OCI-LY7 (cell line): ENCODE measurements at regions not wholly inside any gene's neighbourhood (a gene's known extent, or its start where the extent isn't known, plus 50 kb on each side); places are given as distances from the start of the nearest gene placed in this dataset.
"Not testable (repeated sequence)": the region's sequence is repeated elsewhere in the genome, so short reads cannot be mapped to it uniquely, and the experiment has no call there.

Experiments used
- BruUV-seq: library from RNA; stranded (reverse); fragments of 400-500 nt; replicated peaks from 2 replicates; lab custom pipeline; 2021; lab: Mats Ljungman, UMichigan
- CTCF ChIA-PET: fragments of 300-600 bp; sonication (Branson Sonifier 250); formaldehyde crosslinking; loops from one replicate; lab custom pipeline; 2022; ENCODE audit warnings: antibody characterized with exemption; ENCODE audit not compliant: unreplicated experiment; lab: Charles Lee
- POLR2A ChIA-PET: fragments of 300-600 bp; sonication (Branson Sonifier 250); formaldehyde crosslinking; loops from one replicate; lab custom pipeline; 2022; ENCODE audit warnings: antibody characterized with exemption; lab: Charles Lee
- DNase-seq: peaks from one replicate; pipeline ENCODE4 v3.0.0-alpha.2; 2015; ENCODE audit warnings: low spot score
- H2AFZ ChIP-seq: fragments of 200-600 bp; sonication (generic), shearing (Covaris generic); 2 replicates; pipeline ENCODE4 v1.6.1; 2014; ENCODE audit warnings: mild to moderate bottlenecking, antibody characterized with exemption, low read length, moderate library complexity
- H3K27ac ChIP-seq: fragments of 200-600 bp; sonication (generic); 2 replicates; pipeline ENCODE4 v1.5.1; 2014; ENCODE audit warnings: mixed run types, low read depth, mild to moderate bottlenecking, moderate library complexity, low read length, inconsistent platforms; ENCODE audit not compliant: poor library complexity, severe bottlenecking
- H3K36me3 ChIP-seq: fragments of 200-600 bp; sonication (generic); 2 replicates; pipeline ENCODE4 v1.6.1; 2014; ENCODE audit warnings: mild to moderate bottlenecking, antibody characterized with exemption, low read length, moderate library complexity, mixed read lengths; ENCODE audit not compliant: insufficient read depth
- H3K4me1 ChIP-seq: fragments of 200-600 bp; sonication (generic); 2 replicates; pipeline ENCODE4 v1.5.1; 2014; ENCODE audit warnings: mild to moderate bottlenecking, low read length; ENCODE audit not compliant: insufficient read depth, poor library complexity, severe bottlenecking
- H3K4me2 ChIP-seq: fragments of 200-600 bp; sonication (generic); 2 replicates; pipeline ENCODE4 v1.6.1; 2014; ENCODE audit warnings: mild to moderate bottlenecking, low read length
- H3K4me3 ChIP-seq: fragments of 200-600 bp; sonication (generic); 2 replicates; pipeline ENCODE4 v1.5.1; 2014; ENCODE audit warnings: mild to moderate bottlenecking, low read depth, low read length; ENCODE audit not compliant: poor library complexity, severe bottlenecking
- H3K79me2 ChIP-seq: fragments of 200-600 bp; sonication (generic); 2 replicates; pipeline ENCODE4 v1.6.1; 2016; ENCODE audit warnings: low read depth, mild to moderate bottlenecking, low read length, moderate library complexity, mixed read lengths; ENCODE audit not compliant: insufficient read depth
- H3K9me2 ChIP-seq: fragments of 200-600 bp; sonication (generic); 2 replicates; pipeline ENCODE4 v1.6.1; 2016; ENCODE audit warnings: mild to moderate bottlenecking, low read length, mixed read lengths; ENCODE audit not compliant: insufficient read depth
- H3K9me3 ChIP-seq: fragments of 200-600 bp; sonication (generic); 2 replicates; pipeline ENCODE4 v1.6.1; 2014; ENCODE audit warnings: mild to moderate bottlenecking, mixed run types, low read length, mixed read lengths
- H4K20me1 ChIP-seq: fragments of 200-600 bp; sonication (generic); 2 replicates; pipeline ENCODE4 v1.6.1; 2014; ENCODE audit warnings: mild to moderate bottlenecking, antibody characterized with exemption, low read length, moderate library complexity, mixed read lengths; ENCODE audit not compliant: insufficient read depth
- EZH2phosphoT487 ChIP-seq: fragments of 200-600 bp; sonication (generic); IDR thresholded peaks from 2 replicates; pipeline ENCODE4 v1.6.1; 2018; ENCODE audit warnings: low read depth, borderline replicate concordance, mild to moderate bottlenecking, mixed run types, antibody characterized with exemption, low read length, moderate library complexity, mixed read lengths
- intact Hi-C: fragments of 100-400 bp; cut with micrococcal nuclease; formaldehyde crosslinking; loops from one replicate; pipeline ENCODE4 v1.10.0; 2022; ENCODE audit not compliant: unreplicated experiment
- TF ChIP-seq, protein P1 (sequence below): fragments of 200-600 bp; sonication (generic); conservative IDR thresholded peaks from 2 replicates; pipeline ENCODE4 v1.5.1; 2014; ENCODE audit warnings: mild to moderate bottlenecking, antibody characterized with exemption, low read length, moderate library complexity, mixed read lengths

DNA sequence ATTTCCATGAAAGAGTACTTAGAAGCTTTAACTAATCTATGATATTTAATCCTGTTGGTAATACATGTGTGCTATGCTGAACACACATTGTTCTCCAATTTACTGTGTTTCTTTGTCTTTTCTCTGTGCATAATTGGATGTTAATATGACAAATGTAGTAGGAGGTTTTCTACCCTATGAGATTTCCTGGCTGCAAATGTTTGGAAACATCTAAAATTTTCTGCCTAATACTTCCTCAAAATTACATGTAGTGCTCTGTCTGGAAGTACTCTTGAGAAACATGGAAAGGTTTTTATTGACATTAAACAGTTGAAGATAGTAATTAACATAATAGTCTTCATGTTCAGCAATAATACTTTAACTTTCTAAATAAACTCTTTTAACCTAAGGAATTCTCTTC, 213.0 kb downstream of the KITLG start:
- Histone ChIP-seq H3K9me2 (no peaks in the 10 kb centered on the region), H3K79me2 (no peaks in the 10 kb centered on the region), H3K27ac (no peak overlapping the region), H3K36me3 (no peaks in the 10 kb centered on the region), H3K4me2 (no peak overlapping the region), H3K4me3 (no peak overlapping the region), H2AFZ (no peak overlapping the region), H3K4me1 (no peaks in the 10 kb centered on the region), H3K9me3 (no peaks in the 10 kb centered on the region), H4K20me1 (no peaks in the 10 kb centered on the region)
- intact Hi-C loops: no loop called here
- TF ChIP-seq, protein P1, sequence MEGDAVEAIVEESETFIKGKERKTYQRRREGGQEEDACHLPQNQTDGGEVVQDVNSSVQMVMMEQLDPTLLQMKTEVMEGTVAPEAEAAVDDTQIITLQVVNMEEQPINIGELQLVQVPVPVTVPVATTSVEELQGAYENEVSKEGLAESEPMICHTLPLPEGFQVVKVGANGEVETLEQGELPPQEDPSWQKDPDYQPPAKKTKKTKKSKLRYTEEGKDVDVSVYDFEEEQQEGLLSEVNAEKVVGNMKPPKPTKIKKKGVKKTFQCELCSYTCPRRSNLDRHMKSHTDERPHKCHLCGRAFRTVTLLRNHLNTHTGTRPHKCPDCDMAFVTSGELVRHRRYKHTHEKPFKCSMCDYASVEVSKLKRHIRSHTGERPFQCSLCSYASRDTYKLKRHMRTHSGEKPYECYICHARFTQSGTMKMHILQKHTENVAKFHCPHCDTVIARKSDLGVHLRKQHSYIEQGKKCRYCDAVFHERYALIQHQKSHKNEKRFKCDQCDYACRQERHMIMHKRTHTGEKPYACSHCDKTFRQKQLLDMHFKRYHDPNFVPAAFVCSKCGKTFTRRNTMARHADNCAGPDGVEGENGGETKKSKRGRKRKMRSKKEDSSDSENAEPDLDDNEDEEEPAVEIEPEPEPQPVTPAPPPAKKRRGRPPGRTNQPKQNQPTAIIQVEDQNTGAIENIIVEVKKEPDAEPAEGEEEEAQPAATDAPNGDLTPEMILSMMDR: no peak
- no peak for TF ChIP-seq EZH2phosphoT487
- DNase-seq: no peak
- ChIA-PET POLR2A (interaction anchor here (0.6 kb wide), 1 partner anchor 582 kb away, joined by 3 read pairs; no protein-coding TSS in a partner anchor), CTCF (no interaction called here)
- no TSS peak for BruUV-seq

DNA sequence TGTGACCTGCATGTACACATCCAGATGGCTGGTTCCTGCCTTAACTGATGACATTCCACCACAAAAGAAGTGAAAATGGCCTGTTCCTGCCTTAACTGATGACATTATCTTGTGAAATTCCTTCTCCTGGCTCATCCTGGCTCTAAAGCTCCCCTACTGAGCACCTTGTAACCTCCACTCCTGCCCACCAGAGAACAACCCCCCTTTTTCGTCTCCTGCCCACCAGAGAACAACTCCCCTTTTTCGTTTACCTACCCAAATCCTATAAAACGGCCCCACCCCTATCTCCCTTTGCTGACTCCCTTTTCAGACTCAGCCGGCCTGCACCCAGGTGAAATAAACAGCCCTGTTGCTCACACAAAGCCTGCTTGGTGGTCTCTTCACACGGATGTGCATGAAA, 212.2 kb downstream of the KITLG start:
- CTCF ChIA-PET, intact Hi-C loops, H3K36me3 ChIP-seq, H3K4me1 ChIP-seq, BruUV-seq, DNase-seq, H3K27ac ChIP-seq, H3K9me3 ChIP-seq, H3K79me2 ChIP-seq, H3K9me2 ChIP-seq, H3K4me3 ChIP-seq, H2AFZ ChIP-seq, H4K20me1 ChIP-seq, POLR2A ChIA-PET, H3K4me2 ChIP-seq: not testable (repeated sequence)

DNA sequence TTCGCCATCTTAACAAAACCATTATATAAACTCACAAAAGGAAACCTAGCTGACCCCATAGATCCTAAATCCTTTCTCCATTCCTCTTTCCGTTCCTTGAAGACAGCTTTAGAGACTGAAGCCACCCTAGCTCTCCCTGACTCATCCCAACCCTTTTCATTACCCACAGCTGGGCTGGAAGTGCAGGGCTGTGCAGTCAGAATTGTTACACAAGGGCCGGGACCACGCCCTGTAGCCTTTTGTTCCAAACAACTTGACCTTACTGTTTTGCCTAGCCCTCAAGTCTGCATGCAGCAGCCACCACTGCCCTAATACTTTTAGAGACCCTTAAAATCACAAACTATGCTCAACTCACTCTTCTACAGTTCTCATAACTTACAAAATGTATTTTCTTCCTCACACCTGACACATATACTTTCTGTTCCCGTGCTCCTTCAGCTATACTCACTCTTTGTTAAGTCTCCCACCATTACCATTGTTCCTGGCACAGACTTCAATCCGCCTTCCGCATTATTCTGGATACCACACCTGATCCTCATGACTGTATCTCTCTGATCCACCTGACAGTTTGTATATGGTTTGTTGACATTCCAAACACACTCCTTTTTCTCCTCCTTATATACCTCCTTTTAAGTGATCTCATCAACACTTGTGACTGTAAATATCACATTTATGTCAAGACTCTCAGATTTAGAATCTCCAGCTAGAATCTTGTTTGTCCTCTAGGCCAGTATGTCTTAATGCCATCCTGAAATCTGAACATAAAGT, 208.7 kb downstream of the KITLG start:
- no TSS peak for BruUV-seq
- Histone ChIP-seq H3K79me2 (no peaks in the 10 kb centered on the region), H3K9me2 (no peaks in the 10 kb centered on the region), H3K27ac (no peak overlapping the region), H3K4me3 (no peak overlapping the region), H3K36me3 (no peaks in the 10 kb centered on the region), H3K9me3 (no peaks in the 10 kb centered on the region), H3K4me1 (no peaks in the 10 kb centered on the region), H3K4me2 (no peak overlapping the region), H2AFZ (no peak overlapping the region), H4K20me1 (no peaks in the 10 kb centered on the region)
- no peak for DNase-seq
- intact Hi-C loops: no loop called here
- TF ChIP-seq, protein P1: no peak
- no peak for TF ChIP-seq EZH2phosphoT487
- ChIA-PET CTCF (no interaction called here), POLR2A (no interaction called here)
